ENCODE measurements at regions not wholly inside any gene's neighbourhood (a gene's known extent, or its start where the extent isn't known, plus 50 kb on each side); places are given as distances from the start of the nearest gene placed in this dataset.

DNA sequence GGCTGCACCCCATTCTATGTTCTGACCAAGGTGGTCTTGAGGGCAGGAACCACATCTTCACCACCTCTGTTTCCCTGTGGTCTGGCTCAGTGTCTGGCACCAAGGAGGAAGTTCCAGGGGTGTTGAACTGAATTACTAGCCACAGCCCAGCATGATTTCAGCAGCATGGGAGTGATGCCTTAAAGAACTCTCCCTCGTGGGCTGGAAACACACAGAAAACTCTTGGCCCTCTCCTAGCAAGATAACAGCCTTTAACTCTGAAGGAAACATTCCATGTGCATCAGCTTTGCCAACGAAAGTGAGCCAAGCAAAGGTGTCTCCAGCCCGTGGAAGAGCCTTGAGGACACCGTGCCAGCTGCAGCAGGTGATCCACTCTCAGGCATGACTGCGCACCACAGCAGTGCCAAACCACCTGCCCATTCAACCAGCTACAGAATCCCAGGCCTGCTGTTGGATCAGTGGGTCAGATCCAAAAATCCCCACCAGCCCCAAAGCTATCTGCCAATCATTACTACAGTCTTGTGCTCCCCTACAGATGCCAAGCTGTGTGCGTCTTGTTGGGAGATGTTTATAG lies 124.8 kb downstream of the TTC32 start:
- no peak for DNase-seq

DNA sequence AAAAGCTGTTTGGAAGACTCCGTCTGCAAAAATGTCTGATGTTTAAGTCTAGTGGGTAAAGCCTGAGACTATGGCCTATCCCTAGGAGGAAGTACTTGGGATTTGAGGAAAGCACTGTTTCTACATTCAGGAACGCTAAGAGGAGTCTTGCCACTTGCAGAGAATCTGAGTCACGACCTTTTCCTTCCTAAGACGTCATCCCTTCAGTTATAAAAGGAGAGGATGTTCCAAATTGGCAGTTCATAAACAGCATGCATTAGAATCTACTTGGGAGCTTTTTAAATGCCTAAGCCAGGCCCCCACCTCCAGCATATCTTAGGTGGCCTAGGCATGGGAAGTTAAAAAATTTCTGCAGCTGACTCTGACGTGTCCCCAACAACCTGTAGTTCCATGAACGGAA lies 125.9 kb downstream of the TTC32 start:
- peak; percentile 85 for DNase-seq

DNA sequence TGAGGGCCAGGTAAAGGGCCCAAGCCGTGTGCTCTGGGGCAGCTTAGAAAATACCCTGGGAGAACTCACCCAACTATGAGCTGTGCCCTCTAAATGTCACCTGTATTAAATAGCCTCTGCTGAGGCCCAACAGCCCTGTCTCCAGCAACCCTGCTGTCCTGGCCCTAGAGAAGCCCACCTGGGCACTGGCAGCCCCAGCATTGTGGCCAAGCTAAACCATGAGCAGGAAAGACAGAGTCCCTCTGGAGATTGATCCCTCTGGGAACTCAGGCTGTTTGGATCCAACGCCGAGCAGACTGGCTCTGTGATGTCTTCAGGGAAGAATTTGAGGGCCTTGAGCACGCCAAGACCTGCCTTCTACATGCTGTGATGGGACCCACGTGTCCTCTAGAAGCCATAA lies 126.5 kb downstream of the TTC32 start:
- DNase-seq = no peak

DNA sequence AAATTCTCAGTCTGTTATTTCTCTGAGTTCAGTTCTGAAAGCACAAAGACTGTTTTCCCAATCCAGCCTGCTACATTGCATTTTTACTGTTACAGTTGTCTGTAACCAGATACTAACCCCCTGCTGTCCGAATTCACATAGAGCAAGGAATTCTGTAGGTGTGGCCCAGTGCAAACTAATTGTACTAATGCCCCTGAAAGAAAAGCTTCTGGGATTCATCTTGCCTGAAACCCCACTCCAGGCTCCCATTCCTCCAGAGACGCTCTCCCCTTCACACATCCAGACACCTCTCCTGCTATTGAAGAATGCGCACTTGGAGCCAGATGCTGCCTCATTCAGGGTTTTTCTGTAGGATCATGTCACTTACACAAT lies 127.0 kb downstream of the TTC32 start:
- no peak for DNase-seq

DNA sequence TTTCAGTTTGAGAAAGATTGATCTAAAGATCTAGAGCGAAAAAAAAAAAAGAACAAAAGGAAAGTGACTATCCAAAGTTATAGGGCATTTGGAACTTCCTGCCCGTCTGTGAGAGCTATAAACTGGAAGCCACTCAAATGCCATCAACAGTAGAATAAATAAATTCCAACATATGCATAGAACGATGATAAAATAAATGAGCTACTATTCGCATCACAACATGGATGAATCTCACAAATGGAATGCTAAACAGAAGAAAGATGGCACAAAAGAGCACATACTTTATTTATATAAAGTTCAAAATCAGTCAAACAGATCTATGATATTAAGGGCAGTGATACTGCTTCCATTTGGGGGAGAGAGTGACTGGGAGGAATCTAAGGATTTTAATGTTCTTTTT lies 128.8 kb downstream of the TTC32 start:
- DNase-seq = peak; percentile 62

DNA sequence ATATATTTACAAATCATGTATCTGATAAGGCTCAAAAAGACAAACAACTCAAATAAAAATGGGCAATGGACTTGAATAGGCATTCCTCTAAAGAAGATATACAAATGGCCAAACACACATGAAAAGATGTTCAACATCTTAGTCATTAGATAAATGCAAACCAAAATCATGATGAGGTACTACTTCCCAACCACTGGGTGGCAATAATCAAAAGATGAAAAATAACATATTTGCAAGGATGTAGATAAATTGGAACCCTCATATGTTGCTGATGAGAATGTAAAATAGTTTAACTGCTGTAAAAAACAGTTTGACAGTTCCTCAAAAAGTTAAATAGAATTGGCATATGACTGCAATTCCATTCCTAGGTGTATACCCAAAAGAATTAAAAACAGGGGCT lies 132.3 kb downstream of the TTC32 start:
- no peak for DNase-seq

DNA sequence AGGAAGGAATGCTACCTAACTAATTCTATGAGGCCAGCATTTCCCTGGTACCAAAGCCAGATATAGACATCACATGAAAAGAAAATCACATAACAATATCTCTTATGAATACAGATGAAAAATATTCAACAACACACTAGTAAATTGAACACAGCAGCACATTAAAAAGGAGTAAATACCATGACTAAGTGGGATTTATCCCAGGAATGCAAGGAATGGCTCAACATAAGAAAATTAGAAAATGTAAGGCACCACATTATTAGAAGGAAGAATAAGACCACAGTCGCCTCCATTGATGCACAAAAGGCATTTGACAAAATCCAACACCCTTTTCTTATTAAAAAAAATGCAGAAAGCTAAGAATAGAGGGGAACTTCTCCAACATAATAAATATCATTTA lies 133.9 kb downstream of the TTC32 start:
- DNase-seq = peak; percentile 55

DNA sequence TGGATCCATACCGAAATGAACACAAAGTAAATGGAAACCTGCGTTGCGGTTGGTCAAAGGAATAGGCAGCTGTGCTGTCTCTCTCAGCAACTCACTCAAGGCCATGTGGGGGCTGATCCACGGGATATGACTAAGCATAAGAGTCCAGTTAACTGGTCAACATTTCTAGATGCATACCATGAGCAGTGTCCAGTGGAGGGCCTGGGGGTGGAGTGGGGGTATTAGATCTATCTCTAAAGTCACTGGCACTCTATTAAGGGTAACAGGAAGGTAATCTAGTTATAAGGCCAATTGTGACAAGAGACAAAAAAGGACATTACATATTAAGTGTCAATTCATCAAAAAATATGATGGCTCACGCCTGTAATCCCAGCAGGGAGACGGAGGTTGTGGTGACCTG lies 136.8 kb downstream of the TTC32 start:
- DNase-seq = no peak

DNA sequence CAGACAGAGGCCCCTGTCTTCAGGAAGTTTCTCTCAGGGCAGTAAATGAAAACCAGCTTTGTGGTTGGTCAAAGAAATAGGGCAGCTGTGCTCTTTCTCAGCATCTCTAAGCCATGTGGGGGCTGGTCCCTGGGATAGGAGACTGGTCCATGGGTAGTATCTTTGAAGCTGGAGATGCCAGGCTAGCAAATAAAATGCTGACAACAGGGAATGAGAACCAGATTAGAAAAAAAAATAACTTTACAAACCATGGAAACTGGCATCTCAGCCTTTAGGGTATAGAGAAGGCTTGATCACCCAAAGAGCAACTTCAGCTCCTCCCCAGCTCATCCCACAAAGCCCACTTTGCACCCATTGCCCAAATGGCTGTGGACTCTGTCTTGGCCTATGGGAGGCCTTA lies 138.1 kb downstream of the TTC32 start:
- DNase-seq = no peak

DNA sequence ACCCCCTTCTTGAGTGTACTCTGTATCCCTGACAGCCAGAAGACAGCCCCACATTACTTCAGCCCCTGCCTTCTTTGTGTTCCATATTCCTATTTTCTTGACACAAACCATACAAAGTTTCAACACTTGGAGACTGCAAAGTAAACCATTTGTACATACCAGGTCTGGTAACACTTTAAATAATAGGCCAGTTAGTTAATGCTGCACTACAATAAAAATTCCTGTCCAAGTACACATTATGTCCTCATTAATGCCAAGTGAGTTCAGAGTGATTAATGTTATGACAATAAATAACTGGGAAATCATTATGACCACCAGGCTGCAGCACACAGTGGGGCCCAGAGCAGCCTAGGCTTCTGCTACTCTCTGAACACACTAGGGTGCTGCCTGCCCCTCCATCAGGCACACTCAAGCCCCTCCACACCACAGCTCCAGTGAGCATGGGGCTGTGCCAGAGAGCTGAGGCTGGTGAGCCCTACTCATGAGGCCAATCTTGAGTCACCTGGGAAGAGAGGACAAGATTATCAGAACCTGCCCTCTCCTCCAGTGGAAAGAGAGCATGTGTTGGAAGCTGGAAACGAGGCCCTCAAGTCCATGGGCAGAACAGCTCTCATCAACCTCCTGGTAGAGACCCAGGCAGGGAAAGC lies 138.7 kb downstream of the TTC32 start:
- no peak for DNase-seq

DNA sequence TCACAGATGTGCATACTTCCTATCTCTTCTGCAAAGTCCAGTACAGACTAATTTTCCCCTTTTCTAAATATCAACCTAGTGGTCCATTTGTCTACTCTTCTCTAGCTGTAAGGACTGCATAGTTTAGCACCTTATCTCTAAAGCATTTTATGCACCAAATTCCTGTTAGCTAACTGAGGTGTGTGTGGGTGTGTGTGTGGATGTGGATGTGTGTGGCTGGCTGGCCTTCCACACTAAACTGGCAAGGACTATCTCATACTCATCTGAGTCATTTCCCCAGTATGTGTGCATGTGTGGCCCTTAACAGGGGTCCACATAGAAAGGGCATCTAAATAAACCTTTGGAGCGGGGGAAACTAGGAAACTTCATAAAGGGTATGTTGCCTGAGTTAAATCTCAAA lies 139.6 kb downstream of the TTC32 start:
- DNase-seq = no peak

DNA sequence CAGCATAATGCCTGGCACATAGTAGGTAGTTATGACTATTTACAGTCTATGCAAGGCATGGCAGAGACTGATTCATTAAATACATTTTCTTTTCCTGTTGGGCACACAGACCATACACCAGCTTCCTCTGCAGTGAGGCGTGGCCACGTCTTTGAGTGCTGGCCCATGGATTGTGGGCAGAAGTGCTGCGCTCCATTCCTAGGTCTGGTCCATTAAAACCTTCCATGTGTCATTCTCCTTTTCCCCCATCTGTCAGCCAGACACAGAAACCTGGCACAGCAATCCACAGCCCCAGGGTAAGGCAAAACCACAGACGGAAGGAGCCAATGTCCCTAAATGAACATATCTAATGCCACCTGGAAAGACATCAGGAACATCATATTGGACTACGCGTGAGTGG lies 141.9 kb downstream of the TTC32 start:
- no peak for DNase-seq

DNA sequence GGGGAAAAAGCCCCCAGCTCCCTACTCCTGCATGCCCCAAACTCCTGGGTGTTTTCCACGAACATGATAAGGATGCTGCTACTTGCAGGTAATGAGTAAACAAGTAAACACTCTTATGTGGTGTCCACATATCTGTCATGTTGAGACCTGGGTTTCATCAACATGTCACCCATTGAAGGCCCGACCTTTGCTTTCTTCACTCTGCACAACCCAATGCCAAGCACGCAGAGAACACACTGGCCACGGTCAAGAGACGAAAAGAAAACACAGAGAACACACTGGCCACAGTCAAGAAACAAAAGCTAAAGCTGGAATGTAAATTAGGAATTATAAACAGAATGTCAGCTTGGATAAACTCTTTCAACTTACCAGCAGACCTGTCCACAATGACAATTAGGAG lies 143.1 kb downstream of the TTC32 start:
- DNase-seq = no peak

DNA sequence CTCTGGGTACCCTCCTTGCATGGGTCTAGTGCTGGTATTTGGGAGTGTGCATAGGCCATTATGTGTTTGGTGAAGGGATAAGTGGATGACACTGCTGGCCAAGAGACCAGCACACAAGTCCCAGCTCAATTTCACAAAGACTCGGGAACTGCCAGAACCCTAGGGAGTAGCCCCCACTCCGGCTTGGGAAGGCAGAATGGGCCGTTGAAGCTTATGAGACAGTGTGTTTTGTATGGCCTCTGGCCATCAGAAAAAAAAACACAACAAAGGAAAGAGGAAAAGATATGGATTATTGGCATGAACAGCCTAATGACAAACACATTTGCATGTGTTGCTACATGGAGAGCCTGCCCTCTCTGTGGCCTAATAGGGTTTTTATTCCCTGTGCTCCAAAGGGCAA lies 144.2 kb downstream of the TTC32 start:
- DNase-seq = no peak

DNA sequence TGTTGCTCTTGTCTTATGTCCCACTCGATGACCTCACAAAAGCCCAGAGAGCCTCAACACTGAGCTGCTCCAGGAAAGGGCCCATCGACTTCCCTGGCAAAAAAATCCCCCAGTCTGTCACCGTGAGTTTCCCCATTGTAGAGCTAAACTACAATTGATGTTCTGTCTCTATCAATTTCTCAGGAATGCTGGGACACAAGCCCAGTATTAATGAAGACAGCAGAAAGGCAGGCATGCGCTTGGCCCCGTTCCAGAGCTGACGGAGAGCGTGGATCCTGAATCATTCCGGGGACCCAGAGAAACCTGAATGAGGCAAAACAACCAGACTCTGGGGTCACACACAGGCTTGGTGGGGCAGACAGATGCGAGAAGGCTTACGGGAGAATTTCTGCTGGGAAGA lies 146.9 kb downstream of the TTC32 start:
- DNase-seq = no peak

DNA sequence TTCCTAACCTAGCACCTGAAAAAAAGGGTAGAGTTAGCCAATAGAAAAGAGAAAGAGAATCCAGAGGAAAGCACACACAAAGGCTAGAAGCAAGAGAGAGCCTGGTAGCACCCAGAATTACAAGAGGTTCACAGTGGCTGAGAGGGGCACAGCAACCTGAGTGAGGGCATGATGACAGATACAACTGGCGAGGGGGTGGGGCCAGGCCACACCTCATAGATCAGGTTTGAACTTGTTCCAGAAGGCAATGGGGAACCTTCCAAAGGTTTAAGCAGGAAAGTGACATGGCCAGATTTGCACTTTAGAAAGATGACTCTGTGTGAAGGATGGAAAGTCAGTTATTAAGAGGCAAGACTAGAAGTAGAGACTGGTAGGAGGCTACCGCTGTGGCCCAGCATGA lies 148.0 kb downstream of the TTC32 start:
- DNase-seq = no peak

DNA sequence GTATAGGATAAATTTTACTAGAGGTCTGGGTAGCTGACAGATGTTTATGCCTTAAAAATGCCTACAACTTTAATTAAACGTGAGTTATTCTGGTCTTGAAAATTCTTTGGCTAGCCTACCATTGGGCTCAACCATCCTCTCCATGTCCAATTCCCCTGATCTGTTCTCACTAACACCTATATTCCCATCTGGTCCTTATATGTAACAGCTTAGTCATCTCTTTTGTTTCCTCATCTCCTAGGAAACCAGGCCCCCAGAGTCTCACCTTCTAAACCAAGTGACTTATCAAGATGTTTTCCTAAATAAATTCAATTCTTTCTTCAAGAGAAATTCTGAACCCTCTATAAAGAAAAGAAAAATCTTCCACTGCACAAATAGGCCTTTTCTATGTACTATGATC lies 148.5 kb downstream of the TTC32 start:
- DNase-seq = no peak

DNA sequence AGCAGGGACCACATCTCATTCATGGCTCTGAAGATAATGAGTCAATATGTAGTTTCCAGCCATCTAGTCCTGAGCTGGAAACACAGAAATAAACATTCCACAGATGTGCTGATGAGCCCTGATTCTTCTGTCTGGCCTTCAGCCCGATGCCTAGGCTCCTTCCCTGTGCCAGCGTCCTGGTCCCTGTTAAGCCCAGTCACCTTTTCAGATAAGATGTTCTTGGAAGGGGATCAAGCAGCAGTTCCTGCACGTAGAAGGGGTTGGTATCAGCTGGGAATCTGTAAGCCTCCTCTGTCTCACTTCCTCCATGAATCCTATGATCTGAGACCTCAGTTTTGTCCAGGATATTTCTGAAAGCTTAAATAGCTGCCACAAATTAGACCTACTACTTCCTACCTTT lies 149.3 kb downstream of the TTC32 start:
- no peak for DNase-seq

DNA sequence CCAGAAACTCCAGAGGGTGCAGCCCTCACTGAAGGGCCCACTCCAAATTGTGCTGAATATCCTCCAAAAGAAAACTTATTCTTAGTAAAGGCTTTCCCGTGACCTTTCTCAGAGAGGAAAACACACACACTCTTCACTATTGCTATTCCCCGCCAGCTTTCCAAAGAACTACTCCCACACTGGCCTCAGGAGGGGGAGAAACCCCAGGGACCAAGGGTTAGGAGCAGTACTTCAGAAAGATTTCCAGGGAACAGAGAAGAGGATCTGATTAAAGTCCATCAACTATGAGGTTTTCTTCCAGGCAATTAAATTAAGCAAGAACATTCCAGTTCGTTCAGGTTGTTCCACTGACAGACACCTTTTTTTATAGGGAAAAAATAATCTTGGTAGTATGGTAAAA lies 150.2 kb downstream of the TTC32 start:
- DNase-seq = no peak

DNA sequence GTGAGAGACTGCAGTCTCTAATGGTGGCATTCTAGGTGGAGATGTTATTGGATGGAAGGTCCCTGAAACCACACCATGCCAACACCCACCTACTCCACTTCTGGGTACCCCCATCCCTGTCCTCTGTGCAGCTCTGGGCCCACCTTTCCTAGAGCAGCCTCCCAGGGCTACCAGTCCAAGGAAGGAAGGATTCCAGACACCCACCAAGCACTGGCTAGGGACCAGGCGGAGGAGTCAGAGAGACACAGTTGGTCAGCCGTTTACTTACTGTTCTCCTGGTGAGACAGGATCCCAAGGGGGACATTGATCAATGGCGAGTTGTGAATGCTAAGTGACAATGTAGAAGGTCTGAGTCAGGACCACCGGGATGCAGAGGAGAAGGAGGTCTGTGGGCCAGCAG lies 151.6 kb downstream of the TTC32 start:
- no peak for DNase-seq

DNA sequence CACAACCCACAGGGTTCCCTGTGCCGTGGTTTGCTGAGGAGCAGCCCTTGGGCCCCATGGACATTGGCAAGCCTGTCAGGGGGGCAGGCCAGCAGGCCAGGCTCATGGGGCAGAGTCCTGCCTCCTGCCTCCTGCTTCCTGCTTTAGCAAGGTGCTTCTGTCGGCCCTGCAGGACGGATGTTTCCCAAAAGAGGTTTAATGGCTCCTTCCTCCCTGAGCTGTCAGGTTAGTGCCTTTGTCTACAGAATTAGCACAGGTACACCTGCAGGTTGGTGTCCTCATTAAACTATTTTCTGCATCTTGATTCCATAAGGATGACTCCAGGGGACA lies 152.3 kb downstream of the TTC32 start:
- no peak for DNase-seq

DNA sequence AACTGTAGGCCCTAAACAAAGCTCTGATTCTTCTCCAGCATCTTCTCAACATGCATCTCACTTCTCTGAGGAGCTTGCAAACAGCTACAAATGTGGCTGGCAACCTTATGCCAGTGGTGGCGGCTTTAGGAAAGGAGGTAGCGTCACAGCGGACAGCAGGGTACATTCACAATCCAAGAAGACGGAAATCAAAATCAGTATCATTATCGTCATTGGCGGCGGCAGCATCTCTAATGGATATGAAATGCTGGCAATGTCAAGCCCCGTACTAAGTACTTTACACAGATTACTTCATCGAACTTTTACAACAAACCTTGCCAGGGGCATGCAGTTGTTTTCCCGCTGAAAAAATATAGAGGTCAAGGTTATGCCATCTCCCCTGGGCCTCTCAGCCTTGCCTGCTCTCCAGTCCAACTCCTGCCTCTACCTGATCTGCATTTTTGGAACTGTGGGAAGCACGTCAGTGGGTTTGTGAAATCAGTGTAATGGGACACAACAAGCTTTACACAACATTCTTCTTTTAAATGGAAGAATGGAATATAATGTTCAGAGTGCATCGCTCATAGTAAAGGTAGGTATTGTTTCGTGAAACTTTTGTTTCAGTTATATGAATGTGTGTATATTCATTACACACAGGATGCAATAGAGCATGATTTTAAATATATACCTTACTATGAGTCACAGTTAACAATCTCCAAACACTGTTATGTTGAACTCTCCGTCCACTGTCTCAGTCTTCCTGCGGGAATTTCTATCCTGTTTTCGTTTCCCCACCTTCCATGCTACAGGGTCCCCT lies 152.9 kb downstream of the TTC32 start:
- no peak for DNase-seq

DNA sequence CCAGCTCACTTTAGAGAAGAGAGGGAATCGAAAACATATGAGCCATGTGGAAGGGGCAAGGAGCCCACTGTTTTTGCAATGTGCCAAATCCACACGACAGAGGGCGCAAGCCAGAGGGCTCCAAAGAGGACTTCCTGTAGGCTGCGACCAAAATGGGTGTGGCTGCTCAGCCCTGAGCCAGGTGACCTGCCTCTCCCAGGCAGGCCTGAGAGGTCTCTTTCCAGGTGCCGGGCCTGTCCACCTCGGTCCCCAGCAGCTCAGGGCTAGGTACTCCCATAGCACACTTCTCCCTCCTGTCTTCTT lies 153.8 kb downstream of the TTC32 start:
- DNase-seq = no peak

DNA sequence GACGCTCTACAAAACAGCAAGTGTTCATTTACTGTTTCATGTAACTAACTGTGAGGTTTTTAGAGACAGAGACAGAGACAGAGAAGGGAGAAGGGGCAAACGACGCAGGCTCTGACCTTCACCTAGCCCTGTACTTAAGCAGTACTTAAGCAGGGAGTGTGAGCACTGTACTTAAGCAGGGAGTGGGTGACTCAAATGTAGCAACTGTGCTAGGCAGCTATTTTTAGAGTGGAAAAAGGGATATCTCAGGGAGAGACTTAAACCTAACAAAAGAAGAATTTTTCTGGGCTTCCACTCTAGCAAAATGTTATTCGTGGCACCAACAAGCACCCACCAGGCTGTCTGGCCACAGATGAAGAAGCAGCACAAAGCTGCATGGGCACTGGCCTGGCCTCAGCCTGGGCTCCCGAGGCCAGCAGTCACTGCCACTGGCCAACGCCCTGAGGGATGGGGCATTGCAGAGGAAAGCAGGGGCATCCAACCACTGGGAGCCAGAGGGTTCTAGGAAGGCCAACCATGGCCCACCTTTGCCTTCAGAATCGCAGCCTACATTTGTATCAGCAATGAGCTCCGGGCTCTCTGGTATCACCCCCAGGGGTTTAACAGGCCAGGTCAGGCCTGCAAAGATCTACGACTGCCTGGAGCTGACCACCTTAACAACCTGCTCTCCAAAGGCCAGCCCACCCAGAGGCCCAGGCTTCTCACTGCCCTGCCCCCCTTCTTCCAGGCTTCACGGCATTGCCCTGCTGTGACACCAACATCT lies 154.3 kb downstream of the TTC32 start:
- DNase-seq = no peak
